DMS 273 (cell line): ENCODE measurements at regions not wholly inside any gene's neighbourhood (a gene's known extent, or its start where the extent isn't known, plus 50 kb on each side); places are given as distances from the start of the nearest gene placed in this dataset.

Experiments
- DNase-seq: peaks from one replicate; lab custom pipeline; 2025; ENCODE audit not compliant: unreplicated experiment; lab: John Stamatoyannopoulos, UW

DNA sequence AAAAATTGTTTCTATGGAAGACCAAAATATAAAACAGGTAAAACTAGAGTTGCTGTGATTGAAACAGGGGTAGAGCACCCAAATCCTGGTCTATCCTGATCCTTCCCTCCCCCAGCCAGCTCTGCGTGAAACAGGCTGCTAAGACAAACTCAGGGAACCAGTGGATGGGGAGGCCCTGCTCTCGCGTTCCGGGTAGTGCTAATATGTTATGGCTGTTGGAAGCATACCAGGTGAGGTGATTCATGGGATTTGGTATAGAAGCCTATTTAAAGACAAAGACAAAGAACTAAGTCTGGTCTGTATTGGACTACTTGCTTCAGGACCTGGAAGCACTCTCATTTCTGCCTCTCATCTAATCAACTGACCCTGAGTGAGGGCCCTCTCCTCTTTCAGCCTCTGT is 63.0 kb upstream of the CCBE1 start:
- DNase-seq = no peak

DNA sequence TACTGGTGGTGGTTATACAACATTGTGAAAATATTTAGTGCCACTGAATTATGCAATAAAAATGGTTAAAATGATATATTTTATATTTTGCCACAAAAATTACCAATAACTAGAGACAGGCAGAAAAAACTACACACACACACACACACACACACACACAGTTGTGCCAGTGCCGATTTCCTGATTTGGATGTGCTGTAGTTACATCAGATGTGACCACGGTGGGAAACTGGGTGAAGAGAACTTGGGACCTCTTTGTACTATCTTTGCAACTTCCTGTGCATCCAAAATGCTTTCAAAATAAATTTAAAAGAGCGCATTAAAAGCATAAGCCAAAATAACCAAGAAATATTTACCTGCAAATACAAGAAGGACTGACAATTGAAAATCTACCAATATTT is 61.6 kb upstream of the CCBE1 start:
- no peak for DNase-seq

DNA sequence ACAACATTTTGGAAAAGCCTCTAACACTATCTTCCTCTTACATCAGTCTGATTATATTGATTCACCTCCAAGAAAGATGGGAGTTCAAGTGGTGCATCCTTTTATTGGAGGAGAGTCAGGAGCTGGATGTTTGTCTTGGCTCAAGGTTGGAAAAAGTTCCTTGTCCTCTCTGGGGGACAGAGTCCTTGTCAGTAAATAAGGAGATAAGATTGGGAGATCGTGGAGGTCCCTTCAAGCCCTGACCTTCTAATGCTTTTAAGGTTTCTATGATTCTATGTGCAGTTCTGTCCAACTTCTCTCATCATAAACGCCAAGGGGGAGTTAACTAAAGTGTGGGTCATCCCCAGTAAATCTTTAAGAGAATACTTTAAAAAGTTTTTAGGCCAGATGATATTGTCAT is 60.9 kb upstream of the CCBE1 start:
- no peak for DNase-seq

GRCh38 chr18:59752666-59753065 is 55.4 kb upstream of the CCBE1 start:
- DNase-seq = no peak

GRCh38 chr18:59751186-59751585 is 54.0 kb upstream of the CCBE1 start:
- no peak for DNase-seq

DNA sequence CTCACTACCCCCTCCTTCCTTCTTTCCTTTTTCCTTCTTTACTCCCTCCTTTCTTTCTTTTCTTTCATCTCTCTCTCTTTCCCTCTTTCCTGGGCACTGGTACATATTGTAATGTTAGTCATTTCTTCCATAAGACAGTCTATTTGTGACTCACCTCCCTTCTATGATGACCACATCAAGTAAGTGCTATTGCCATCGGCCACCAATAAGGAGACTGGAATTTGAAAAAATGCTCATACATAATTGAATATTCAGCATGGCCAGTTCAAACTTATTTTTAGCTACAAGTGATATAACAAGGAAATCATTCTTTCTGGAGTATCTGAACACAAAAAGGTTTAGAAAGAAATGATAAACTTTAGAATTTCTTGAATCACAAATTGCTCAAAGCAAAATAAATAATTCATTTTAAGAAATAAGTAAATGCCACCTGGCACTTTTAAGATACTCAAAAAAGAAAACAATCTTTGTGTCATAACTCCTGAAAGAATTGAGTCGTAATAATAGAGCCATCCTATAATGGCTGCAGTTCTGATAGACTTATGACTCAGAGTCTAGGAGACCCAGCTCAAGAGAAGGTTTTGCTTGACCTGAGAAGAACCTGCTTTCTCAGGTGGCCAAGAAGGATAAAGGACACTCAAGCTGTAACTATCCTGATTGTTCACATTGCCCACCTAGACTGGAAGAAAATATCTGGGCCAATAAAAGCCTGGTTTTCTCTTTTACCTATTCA is 51.6 kb upstream of the CCBE1 start:
- no peak for DNase-seq
